HG03064 (cell line): ENCODE measurements at regions not wholly inside any gene's neighbourhood (a gene's known extent, or its start where the extent isn't known, plus 50 kb on each side); places are given as distances from the start of the nearest gene placed in this dataset.
"Not testable (repeated sequence)": the region's sequence is repeated elsewhere in the genome, so short reads cannot be mapped to it uniquely, and the experiment has no call there.

Experiments used
- ATAC-seq: cut with Tn5 transposase; IDR thresholded peaks from one replicate; pipeline ENCODE4 v1.9.1; 2021; ENCODE audit warnings: low read depth; ENCODE audit not compliant: unreplicated experiment

DNA sequence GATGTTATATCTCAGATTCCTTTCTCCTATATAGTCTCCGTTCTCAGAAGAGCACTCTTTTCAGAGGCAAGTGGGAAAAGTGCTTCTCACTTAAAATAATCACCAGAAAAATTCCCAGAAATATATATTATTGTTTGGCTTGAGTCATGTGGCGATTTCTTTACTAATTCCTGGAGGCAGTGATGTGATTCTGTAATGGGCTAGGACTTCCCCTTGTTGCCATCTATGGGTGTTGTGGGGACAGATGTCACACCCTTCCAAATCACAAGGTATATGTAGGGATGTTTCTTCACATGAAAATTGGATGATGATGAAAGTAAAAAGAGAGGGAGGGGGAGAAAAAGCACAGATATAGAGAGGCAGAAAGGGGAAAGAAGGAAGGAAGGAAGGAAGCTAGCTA lies 553.4 kb downstream of the PPP4R3C start:
- no peak for ATAC-seq

DNA sequence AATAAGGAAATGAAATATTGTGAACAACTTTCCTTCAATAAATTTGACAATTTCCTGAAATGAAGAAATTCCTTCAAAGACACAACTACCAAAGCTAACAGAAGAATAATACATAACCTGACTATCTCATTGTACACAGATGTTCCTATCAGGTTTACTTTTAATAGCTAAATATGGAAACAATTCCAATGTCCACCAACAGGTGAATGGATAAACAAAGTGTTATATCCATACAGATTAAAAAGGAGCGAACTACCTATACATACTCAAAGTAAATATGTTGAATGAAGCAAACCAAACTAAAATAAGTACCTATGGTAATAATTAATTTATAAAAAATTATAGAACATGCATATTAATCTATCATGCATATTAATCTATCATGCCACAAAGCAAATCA lies 554.9 kb downstream of the PPP4R3C start:
- no peak for ATAC-seq

DNA sequence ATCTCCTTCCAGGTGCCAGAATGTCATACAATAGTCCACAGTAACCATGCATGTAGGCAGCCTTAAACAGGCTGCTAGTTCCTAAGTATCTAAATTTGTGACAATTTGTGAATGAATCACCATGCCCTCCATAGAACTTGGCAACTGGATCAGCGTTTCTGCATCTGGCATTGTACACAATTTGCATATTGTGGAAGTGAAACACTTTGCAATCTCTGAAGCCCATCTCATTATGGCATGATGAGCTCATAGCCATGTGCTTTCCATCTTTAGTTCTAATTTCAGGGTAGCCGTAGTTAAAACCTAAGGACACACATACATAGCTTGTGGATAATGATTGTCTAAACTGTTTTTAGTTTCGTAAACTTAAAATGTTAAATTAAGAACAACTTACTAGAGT lies 573.6 kb downstream of the PPP4R3C start:
- no peak for ATAC-seq

DNA sequence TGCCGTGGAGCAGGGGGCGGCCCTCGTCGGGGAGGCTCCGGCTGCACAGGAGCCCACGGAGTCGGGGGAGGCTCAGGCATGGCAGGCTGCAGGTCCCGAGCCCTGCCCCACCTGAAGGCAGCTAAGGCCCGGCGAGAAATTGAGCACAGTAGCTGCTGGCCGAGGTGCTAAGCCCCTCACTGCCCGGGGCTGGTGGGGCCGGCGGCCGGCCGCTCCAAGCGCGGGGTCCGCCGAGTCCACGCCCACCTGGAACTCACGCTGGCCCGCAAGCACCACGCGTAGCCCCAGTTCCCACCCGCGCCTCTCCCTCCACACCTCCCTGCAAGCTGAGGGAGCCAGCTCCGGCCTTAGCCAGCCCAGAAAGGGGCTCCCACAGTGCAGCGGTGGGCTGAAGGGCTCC lies 589.4 kb downstream of the PPP4R3C start:
- no peak for ATAC-seq

DNA sequence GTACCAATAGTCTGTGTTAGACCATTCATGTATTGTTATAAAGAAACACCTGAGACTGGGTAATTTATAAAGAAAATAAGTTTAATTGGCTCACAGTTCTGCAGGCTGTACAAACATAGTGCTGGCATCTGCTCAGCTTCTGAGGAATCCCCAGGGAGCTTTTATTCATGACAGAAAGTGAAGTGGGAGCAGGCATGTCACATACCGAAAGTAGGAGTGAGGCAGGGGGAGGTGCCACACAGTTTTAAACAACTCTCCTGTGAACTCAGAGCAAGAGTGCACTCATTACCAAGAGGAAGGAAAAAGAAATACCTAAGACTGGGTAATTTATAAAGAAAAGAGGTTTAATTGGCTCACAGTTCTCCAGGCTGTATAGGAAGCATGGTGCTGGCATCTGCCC lies 591.2 kb downstream of the PPP4R3C start:
- ATAC-seq, result no peak

DNA sequence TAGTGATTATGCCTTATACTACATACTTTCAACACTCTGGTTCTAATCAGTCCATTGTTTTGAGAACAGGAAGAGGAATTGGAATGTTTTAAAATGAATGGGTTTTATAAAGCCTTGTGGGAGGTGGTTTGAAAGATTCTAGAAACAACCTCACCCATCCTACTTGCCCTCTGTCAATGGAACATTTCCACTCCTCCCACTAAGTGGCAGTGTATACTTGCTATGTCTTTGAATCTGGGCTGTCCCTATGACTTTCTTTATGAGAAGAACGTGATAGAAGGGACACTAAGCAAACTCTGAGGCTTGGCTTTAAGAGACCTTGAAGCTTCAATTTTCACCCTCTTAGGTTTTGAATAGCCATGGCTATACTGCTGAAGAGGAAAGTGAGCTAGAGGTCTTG lies 611.2 kb downstream of the PPP4R3C start:
- no peak for ATAC-seq

DNA sequence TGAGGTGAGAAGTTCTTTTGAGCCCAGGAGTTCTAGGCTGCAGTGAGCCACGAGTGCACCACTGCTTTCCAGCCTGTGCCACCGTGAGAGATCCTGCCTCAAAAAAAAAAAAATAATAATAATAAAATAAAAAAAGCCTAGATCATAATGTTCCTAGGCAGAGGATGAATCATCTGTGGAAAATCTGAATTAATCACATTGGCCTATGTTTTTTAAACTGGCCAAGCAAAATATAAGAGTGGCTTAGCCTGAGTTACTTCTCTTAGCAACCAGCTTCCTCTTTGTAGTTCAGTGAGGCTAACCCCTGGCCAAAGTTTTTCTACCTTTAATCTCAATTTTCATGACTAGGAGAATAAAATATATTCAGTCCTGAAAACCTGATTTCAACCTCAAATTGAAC lies 614.6 kb downstream of the PPP4R3C start:
- no peak for ATAC-seq

DNA sequence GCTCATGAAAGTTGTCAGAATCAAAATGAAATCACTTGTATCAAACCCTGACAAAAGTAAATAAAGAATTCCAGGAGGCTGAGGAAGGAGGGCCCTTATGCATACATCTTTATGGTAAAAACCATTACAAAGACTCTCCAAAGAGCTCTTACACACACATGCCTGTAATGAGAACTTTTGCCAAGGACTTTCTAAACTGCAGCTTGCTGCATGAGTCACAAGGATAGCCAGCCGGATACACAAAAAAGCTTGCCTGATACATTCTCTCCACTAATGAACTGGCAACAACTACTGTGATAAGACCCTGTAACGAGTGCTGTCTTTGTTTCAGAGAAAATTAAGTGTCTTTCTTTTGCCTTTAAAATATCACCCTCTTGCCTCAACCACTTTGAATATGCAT lies 618.1 kb downstream of the PPP4R3C start:
- no peak for ATAC-seq

DNA sequence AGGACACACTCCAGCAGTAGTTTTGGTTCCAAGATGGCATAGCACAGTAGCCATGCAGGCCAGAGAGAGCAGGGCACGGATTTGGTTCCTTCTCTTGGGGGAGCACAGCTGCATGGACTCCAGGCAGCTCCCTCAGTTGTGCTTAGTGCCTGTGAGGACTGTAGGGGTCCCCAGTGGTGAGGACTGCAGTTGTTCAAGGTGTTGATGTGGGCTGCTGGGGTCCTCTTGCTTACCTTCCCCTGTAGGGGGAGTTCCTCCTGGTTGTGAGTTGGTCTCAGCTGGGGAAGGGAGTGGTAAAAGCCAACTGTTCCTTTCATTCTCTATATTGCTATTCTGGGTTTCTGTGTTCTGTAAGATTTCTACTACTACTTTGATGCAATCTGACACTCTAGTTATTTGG lies 606.5 kb downstream of the MAGEB5 start:
- ATAC-seq, result no peak

DNA sequence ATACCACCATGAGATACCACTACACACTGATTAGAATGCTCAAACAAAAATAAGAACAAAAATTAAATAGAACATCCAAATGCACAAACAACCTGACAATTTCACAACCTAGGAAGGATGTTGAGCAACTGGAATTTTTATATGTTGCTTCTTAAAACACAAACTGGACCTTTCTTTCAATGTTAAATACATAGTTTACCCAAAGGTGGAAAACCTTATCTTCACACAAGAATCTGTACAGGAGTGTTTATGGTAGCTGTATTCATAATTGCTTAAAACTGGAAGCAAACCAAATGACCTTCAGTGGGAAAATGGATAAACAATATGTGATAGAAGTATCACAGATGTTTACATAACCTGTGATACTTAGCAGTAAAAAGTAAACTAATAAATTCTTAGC lies 573.8 kb downstream of the MAGEB5 start:
- ATAC-seq, result no peak

DNA sequence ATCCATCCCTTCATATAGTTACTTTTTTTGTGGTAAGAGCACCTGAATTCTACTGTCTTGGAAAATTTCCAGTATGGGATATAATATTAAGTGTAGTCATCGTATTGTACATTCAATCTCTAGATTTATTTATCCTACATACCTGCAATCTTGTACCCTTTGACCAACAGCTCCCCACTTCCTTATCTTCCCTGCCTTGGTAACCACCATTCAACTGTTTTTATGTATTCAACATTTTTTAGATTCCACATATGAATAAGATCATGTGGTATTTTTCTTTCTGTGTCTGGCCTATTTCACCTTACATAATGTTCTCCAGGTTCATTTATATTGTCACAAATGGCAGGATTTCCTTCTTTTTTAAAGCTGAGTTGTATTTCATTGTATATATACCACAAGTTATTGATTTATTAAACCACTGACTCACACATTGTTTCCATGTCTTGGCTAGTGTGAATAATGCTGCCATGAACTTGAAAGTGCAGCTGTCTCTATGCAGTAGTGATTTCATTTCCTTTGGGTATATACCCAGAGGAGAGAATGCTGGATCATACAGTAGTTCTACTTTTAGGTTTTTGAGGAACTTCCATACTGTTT lies 572.5 kb downstream of the MAGEB5 start:
- no peak for ATAC-seq

DNA sequence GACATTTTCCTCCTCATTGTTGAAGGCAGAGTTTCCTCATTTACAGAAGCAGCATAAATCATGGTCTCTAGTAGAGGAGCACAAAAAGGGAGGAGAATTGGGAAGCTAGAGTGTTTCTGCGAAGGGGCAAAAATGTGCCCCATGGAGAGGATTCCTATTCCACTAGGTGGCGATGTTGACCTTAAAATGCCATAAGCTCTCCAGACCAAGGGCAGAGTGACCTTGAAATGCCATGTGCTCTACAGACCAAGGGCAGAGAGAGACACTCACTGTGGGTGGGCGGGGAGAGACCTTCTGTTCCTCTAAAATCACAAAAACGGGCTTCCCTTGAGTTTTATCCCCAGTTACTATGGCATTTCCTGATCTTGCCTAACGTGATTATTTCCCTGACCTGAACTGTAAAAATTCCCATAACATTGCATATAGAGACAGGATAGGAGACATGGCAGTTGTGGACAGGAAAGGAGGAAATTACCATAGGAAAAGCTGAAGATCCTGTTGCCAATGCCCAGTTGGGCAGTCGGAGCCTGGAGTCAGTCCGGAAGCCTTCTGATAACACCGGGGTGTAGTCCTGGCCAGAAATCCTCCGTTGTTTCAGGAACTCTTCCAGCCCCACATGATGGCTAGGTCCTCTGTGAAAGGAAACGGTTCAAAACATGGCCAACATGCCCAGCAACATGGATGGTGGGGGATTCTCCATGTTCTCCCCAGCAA lies 567.7 kb downstream of the MAGEB5 start:
- ATAC-seq, result peak; percentile 79

DNA sequence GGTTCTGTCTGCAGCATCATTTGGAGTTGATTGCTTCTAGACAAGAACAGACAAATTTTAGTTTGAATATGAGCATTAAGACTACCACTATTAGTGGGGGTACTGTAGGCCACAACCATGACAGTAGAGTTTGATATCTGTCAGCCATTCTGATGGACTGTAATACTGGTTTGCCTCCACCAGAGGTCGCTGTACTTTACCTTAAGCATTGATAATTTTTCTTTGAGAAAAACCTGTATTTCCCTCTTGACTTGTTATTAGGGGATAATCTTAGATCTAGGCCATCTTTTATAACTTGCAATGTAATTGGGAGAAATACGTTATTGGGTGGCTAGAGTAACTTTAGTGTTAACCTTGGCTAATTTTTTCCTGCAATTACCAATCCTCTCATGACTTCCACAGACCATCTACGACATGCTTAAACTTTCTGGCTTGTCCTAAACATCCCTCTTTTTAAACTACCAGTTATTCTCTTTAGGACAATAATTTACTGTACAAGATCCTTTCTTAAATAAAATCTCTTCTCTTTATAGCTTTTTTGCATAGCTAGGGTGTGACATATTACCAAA lies 562.4 kb downstream of the MAGEB5 start:
- no peak for ATAC-seq

DNA sequence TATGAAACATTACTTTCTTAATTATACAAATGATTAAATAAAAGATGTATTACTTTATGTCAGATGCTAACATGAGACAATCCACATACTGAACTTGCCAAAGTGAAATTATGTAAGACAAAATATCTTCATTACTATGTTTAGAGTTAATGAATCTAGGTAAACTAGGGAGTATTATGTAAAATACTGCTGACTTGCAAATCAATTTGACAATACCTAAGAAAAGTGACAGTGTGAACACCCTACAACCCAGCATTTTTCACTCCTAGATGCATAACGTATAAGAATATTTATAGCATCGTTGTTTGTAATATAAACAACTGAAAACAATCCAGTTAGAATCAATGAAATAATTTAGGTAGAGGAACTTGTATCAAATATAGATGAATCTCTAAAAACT lies 546.3 kb downstream of the MAGEB5 start:
- ATAC-seq, result no peak

DNA sequence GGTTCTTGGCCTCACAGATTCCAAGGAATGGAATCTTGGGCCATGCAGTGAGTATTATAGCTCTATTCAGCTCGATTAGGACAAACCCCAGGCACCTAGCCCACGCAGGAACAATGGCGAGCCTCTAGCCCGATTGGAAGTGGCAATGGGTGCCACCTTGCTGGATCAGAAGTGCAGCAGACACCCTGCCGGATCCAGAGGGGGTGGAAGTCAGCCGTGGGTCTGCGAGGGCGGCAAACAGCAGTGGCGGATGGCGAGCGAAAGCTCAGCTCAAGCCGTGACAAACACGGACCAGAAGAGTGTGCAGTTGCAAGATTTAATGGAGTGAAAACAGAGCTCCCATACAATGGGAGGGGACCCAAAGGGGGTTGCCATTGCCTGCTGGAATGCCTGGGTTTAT lies 539.8 kb downstream of the MAGEB5 start:
- not testable (repeated sequence) for ATAC-seq

DNA sequence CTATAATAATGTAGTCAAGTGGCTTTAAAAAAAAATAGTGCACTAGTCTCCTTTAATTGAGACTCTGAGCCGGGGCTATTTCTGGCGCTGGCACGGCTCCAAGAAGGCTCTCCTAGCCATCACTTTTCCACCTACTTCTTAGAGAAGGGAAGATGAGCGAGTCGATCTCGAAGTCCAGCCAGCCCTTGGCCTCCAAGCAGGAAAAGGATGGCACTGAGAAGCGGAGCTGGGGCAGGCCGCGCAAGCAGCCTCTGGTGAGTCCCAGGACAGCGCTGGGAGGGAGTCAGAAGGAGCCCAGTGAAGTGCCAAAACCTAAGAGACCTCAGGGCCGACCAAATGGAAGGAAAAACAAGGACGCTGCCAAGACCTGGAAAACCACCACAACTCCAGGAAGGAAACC lies 531.9 kb downstream of the MAGEB5 start:
- ATAC-seq, result no peak

DNA sequence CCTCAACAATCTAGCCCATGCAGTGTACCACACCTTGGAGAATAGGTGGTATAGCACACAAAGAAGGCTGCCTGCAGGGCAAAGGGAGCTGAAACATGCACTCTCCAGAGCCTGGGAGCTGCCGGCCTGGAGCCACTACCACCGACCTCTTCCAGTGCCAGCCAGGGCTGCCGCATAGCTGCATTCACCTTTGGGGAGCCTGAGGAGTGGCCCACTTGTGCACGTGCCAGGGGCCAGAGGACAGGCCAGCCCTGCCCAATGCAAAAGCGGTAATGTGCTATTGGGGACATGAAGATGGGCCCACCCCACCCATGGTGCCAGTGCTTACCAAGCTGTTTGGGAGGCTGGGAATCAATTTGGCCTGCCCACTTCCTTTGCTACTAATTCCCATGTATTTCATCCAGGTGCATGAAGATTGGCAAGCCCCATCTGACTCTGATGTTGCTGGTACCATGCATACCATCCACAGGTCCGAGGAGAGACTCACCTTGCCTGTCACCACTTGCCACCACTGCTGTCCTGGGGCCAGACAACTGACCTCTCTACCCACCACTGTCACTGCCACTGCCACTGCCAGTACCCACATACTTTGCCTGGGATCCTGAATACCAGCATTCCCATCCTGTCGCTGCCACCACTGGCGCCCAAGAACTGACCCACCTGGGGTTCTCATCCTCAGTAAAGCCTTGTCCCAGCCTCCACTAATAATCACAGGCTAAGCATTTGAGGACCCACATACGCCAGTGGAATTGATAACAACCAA lies 506.9 kb downstream of the MAGEB5 start:
- ATAC-seq, result no peak

DNA sequence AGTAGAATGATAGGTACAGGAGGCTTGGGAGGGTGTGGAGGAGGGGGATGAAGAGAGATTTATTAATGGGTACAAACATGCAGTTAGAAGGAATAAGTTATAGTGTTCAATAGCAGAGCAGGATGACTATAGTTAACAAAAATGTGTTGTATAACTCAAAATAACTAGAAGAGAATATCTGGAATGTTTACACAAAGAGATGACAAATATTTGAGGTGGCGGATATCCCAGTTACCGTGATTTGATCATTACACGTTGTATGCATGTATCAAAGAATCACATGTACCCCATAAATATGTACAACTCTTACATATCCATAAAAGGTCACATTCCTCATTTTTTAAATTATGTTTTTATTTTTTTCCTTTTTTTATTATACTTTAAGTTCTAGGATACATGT lies 456.6 kb downstream of the MAGEB5 start:
- no peak for ATAC-seq

DNA sequence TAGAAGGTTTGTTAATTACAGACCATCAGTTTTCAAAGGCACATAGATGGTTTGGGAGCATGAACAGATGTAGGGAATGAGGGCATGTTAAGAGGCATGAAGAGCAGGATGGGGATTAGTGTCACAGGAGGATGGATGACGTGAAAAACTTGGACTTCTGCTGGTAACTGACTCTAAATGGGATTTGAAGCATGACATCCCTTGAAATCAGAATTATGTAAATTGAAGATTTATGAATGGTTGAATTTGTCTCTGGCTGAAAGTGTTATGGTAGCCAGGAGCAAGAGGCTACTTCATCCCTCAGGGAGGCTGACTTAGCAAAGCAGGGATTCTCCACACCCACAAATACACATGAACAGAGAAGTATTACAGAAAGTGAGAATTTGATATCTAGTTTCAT lies 454.6 kb downstream of the MAGEB5 start:
- ATAC-seq, result no peak

DNA sequence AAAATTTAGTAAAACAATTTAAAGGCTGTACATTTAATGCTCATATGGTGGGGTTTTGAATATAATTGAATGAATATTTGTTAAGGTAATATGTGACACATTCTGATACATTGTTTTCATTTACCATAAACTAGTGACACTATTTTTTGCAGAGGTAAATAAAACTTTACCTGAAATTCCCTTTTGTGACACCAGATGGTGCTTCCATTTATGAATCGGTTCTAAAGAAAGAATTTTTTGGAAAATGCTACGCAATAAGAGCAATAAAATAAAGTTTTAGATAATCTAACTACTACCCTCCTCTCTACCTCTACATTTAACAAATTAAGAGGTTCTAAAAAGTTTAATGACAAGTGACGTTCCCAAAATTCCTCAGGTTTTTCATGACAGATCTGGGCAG lies 448.9 kb downstream of the MAGEB5 start:
- no peak for ATAC-seq

DNA sequence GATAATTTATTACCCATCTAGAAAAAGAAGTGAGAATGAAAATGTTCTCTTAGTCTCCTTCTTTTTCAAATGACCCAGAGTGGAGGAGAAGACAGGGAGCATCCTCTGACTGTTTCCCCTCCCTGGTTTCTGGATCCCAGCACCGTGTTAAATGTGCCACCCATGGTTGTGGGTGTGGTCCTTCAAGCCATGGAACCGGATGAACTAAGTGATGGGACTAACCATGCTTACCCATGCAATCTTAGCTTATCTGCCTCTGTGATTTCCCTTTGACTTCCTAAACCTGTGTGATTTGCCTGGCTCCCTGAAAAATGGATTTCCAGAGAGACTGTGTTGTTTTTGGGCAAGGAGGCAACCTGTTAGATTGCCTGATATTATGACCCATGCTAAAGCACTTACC lies 437.1 kb downstream of the MAGEB5 start:
- ATAC-seq, result no peak

DNA sequence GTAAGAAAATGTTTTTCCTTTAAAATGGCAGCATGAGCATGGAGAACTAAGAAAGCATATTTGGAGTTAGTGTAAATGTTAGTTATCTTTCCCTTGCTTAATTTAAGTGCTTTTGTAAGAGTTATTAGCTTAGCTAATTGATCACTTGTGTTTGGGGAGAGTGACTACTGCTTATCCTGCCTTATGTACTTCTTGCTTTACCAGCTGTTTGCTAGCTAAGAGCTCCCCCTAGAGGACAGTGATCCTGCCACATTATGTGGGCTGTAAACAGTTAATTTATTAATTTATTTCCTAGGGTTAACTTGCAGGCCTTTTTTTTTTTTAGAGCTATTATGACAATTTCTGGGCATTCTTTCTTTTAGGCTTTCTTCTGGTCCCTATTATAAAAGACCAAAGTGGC lies 435.8 kb downstream of the MAGEB5 start:
- no peak for ATAC-seq
